Pancreas (tissue), 10 donors: ENCODE measurements at regions not wholly inside any gene's neighbourhood (a gene's known extent, or its start where the extent isn't known, plus 50 kb on each side); places are given as distances from the start of the nearest gene placed in this dataset.

Source experiments
- ATAC-seq, 4 donors: fragments of 200-7000 bp; cut with Tn5 transposase; one replicate each; pipeline versions ENCODE4 v1.8.0 to v1.9.1; 2020; ENCODE audit warnings: mild to moderate bottlenecking in 4 of 4, moderate library complexity in 4 of 4
- DNase-seq, 6 donors: peaks; one replicate each; pipeline ENCODE4 v3.0.0-alpha.2; 2020
- FAIRE-seq: peaks from 2 replicates; lab custom pipeline; 2012; peaks lifted over from hg19 to GRCh38; lab: Jason Lieb, UNC
- H3K27ac ChIP-seq, 4 donors: fragments of 200-600 bp; sonication (generic); 1 replicate in 3 of 4; 2 replicates in 1 of 4; pipeline versions ENCODE4 v1.5.0 to v1.8.0; 2020
- H3K27me3 ChIP-seq, 4 donors: fragments of 200-600 bp; one replicate each; pipeline ENCODE4 v1.8.0; 2021
- H3K36me3 ChIP-seq, 3 donors: fragments of 200-600 bp; sonication (generic) in 1 of 3; one replicate each; pipeline versions ENCODE4 v1.5.0 to v1.8.0; 2020 to 2021
- H3K4me1 ChIP-seq, 3 donors: fragments of 200-600 bp; one replicate each; pipeline ENCODE4 v1.8.0; 2021
- H3K4me3 ChIP-seq, 4 donors: fragments of 200-600 bp; sonication (generic) in 2 of 4; one replicate each; pipeline versions ENCODE4 v1.5.0 to v1.8.0; 2020 to 2021
- H3K9me3 ChIP-seq, 4 donors: fragments of 200-600 bp; one replicate each; pipeline ENCODE4 v1.8.0; 2021
- WGBS, 2 donors: extraction: QIAGEN DNeasy Blood & Tissue Kit; methylation state at CpG; one replicate each; pipeline ENCODE4 v1.1.7; 2013; 5-methylcytosine and 5-hydroxymethylcytosine counted together
- intact Hi-C, 3 donors: fragments of 100-400 bp; cut with DNase I; formaldehyde crosslinking; loops; one replicate each; pipeline versions ENCODE4 v1.11.1 to v1.14.2; 2022
- TF ChIP-seq, protein P1 (sequence below), 4 donors: fragments of 200-600 bp; sonication (generic) in 3 of 4; IDR thresholded peaks; one replicate each; pipeline versions ENCODE4 v1.5.0 to v1.8.0; 2021; ENCODE audit warnings: antibody characterized with exemption in 4 of 4
- donor health status: healthy with polysubstance abuse.
- donor health status: DM: no; HTN: no; CAD: no; lungs with moderate emphysema.
- donor health status: DM: no; HTN: no; CAD: no.
- donor health status: control.
- donor health status: control.
- donor health status: Bipolar disorder and iron deficiency.
- donor health status: DM: yes; HTN: yes; CAD: no.
- donor health status: DM: no; HTN: no; CAD: no.
- donor health status: DM: no; HTN: no; CAD: no.
- donor health status: DM: yes; HTN: yes; CAD: no.

DNA sequence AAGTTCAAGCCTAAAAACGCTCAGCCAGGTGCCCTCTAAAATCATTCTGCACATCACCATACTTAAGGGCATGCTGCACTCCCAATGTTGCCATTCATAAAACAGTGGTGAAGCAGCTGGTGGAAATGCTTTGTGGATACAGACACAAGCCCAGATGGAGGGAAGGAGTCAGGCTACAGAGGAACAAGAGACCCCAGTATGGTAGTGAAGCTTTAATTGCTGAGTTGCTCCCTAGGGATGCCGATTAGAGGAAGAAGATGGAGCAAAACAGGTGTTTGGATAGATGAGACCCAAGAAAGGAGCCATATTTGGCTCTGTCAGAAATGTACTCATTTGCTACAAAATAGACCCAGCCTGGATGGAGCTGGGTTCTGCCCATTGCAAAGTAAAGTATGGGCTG is 230.5 kb downstream of the NSG2 start:
- H3K27me3 ChIP-seq = no peaks in the 10 kb centered on the region
- no peak for ATAC-seq
- no peaks in the 10 kb centered on the region for H3K9me3 ChIP-seq
- WGBS, 2 donors = 35 to 51% methylated on average over 2 of the region's 2 CpGs
- H3K27ac ChIP-seq = no peak overlapping the region
- FAIRE-seq = no peak
- intact Hi-C loops = no loop called here
- no peaks in the 10 kb centered on the region for H3K4me1 ChIP-seq
- TF ChIP-seq, protein P1, sequence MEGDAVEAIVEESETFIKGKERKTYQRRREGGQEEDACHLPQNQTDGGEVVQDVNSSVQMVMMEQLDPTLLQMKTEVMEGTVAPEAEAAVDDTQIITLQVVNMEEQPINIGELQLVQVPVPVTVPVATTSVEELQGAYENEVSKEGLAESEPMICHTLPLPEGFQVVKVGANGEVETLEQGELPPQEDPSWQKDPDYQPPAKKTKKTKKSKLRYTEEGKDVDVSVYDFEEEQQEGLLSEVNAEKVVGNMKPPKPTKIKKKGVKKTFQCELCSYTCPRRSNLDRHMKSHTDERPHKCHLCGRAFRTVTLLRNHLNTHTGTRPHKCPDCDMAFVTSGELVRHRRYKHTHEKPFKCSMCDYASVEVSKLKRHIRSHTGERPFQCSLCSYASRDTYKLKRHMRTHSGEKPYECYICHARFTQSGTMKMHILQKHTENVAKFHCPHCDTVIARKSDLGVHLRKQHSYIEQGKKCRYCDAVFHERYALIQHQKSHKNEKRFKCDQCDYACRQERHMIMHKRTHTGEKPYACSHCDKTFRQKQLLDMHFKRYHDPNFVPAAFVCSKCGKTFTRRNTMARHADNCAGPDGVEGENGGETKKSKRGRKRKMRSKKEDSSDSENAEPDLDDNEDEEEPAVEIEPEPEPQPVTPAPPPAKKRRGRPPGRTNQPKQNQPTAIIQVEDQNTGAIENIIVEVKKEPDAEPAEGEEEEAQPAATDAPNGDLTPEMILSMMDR (IDR thresholded peaks at IDR 0.05) = no peak
- no peak for DNase-seq
- H3K36me3 ChIP-seq = no peaks in the 10 kb centered on the region
- no peak overlapping the region for H3K4me3 ChIP-seq

DNA sequence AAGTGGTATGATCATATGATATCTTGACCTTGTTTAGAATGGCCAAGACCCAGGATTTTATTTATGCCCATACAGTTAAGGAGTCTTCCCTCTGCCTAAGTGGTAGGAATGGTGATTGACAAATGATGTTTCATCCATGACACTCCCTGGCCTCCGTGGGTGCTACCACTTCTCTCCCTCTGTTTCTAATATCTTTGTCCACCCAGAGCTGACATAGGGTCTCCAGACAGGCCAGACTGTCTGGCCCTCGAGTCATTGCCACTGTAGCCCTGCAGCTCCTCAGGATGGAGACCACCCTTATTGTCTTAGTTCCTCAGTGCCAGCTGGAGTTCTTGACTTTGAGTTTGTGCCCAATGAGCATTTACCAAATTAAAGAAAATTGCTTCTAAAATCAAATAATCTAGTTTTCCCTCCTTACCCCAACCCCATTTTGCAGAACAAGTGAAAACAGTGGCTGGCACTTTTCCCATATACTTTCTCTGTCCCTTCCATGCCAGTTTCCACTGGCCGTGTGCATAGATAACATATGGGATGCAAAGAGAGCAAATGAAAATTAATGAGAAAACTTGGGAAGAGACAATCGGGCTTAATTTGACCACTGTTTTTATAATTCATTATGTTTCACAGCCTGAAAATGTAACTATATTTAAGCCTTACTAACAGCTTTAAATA is 235.7 kb downstream of the NSG2 start:
- no peak overlapping the region for H3K27ac ChIP-seq
- no peaks in the 10 kb centered on the region for H3K27me3 ChIP-seq
- no peak overlapping the region for H3K4me3 ChIP-seq
- WGBS, 2 donors = 57 to 61% methylated on average over 4 of the region's 4 CpGs
- H3K4me1 ChIP-seq = no peaks in the 10 kb centered on the region
- intact Hi-C loops = no loop called here
- no peaks in the 10 kb centered on the region for H3K9me3 ChIP-seq
- ATAC-seq (no peak), FAIRE-seq (no peak), DNase-seq (no peak)
- TF ChIP-seq, protein P1 (IDR thresholded peaks at IDR 0.05) = no peak
- H3K36me3 ChIP-seq = no peaks in the 10 kb centered on the region

DNA sequence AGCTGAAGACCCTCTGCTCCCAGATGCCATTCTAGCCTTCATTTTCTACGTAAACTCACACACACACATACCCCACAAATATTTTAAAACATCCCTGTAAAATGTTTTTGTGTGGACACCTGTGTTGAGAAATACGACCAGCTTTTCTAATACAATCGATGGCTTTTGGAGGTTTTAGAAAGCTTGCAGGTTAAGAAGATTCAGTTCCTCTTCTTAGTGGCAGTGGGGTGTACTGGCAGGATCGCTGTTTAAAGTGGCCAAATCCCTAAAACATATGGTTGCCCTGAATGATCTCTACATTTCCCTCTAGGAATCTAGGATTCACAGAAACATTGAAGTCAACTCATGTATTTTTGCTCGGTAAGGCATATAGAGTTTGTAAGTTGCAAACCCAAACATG is 236.3 kb downstream of the NSG2 start:
- H3K27ac ChIP-seq = no peak overlapping the region
- no peak overlapping the region for H3K4me3 ChIP-seq
- H3K9me3 ChIP-seq = no peaks in the 10 kb centered on the region
- no peak for ATAC-seq
- WGBS, 2 donors = 70 to 79% methylated on average over 5 of the region's 5 CpGs
- H3K4me1 ChIP-seq = no peaks in the 10 kb centered on the region
- no peaks in the 10 kb centered on the region for H3K36me3 ChIP-seq
- intact Hi-C loops = no loop called here
- H3K27me3 ChIP-seq = no peaks in the 10 kb centered on the region
- FAIRE-seq = no peak
- no peak for DNase-seq
- TF ChIP-seq, protein P1 (IDR thresholded peaks at IDR 0.05) = no peak

DNA sequence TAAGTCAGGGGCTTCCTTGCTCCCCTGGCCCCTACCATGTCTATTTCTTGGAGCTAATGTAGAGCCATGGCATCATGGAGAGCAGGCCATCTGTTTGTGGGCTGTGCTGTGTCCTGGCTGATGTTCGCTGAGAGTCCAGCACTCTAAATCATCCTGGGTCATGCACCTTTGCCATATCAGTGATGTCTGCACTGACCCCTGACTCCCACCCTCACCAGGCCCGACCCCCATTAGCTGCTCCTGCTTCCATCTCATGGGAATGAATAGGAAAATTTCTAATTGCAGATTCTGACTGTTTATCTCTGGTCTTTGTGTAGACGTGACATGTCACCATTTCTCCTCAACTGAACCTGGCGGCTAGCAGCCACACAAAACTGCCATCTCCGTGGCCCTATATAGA is 236.9 kb downstream of the NSG2 start:
- Histone ChIP-seq H3K27ac (no peak overlapping the region), H3K36me3 (no peaks in the 10 kb centered on the region)
- no peak for ATAC-seq

More for the DNA sequence above, 236.9 kb downstream of the NSG2 start:
- DNase-seq (no peak), FAIRE-seq (no peak)
- Histone ChIP-seq H3K4me3 (no peak overlapping the region), H3K4me1 (no peaks in the 10 kb centered on the region), H3K27me3 (no peaks in the 10 kb centered on the region), H3K9me3 (no peaks in the 10 kb centered on the region)
- intact Hi-C loops = no loop called here
- 52 to 68% methylated on average over 5 of the region's 5 CpGs for WGBS, 2 donors
- TF ChIP-seq, protein P1 (IDR thresholded peaks at IDR 0.05) = no peak
